ENCODE measurements at regions not wholly inside any gene's neighbourhood (a gene's known extent, or its start where the extent isn't known, plus 50 kb on each side); places are given as distances from the start of the nearest gene placed in this dataset.

GRCh38 chr5:73230264-73231245, 57.6 kb downstream of the TMEM174 start:
- DNase-seq (ENCODE audit: low read depth in 2 of 2) = no peak

GRCh38 chr5:73229271-73229670, 56.3 kb downstream of the TMEM174 start:
- DNase-seq (ENCODE audit: low read depth in 2 of 2) = no peak

DNA sequence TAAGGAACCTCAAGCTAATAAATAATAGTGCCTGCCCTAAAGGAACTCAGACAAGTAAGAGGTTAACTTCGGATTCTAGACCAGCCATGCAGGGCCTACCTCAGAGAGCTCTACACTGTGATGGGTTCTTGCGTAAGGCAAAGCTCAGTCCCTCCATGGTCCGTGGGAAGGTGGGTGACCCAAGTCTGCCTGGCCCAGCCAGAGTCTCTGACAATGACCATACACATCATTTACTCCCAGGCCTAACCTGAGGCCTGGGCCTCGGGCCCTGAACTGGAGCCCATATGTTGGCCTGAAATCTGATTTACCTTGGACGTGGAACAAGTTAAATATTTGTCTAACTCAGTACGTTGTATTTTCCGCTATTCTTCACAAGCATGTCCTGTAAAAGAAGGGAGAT, 55.1 kb downstream of the TMEM174 start:
- no peak for DNase-seq (ENCODE audit: low read depth in 2 of 2)

Measured in stimulated activated CD8-positive, alpha-beta memory T cell treated with anti-CD3 and anti-CD28 coated beads, Interleukin-15, amount 100 ng/mL, for 4 hours (primary cell).